CD14-positive monocyte (primary cell): ENCODE measurements at regions not wholly inside any gene's neighbourhood (a gene's known extent, or its start where the extent isn't known, plus 50 kb on each side); places are given as distances from the start of the nearest gene placed in this dataset.

ENCODE experiments used
- DNase-seq, 3 donors: peaks; one replicate each; pipeline ENCODE4 v3.0.0-alpha.2; 2011 to 2022
- H2AFZ ChIP-seq: 2 replicates; pipeline ENCODE4 v1.6.0; 2012; ENCODE audit warnings: mild to moderate bottlenecking, low read depth, low read length, inconsistent platforms; ENCODE audit not compliant: insufficient read depth, poor library complexity, severe bottlenecking
- H3K27ac ChIP-seq, 2 donors: 1 replicate in 1 of 2; 2 replicates in 1 of 2; pipeline ENCODE4 v1.5.1; 2012 to 2013; ENCODE audit warnings: low read length in 2 of 2, control low read depth in 1 of 2, inconsistent platforms in 1 of 2, low read depth in 1 of 2, mild to moderate bottlenecking in 1 of 2
- H3K27me3 ChIP-seq, 2 donors: one replicate each; pipeline versions ENCODE4 v1.6.0 to v1.6.1; 2011 to 2013; ENCODE audit warnings: low read length in 2 of 2; ENCODE audit not compliant: control insufficient read depth in 2 of 2, insufficient read depth in 2 of 2
- H3K36me3 ChIP-seq, 2 donors: replicated peaks in 1 of 2; 1 replicate in 1 of 2; 2 replicates in 1 of 2; pipeline versions ENCODE4 v1.5.1 to v1.6.1; 2012 to 2013; ENCODE audit warnings: low read length in 2 of 2, control low read depth in 1 of 2, inconsistent platforms in 1 of 2, mild to moderate bottlenecking in 1 of 2; ENCODE audit not compliant: insufficient read depth in 2 of 2, control insufficient read depth in 1 of 2
- H3K4me1 ChIP-seq, 2 donors: 1 replicate in 1 of 2; 2 replicates in 1 of 2; pipeline versions ENCODE4 v1.5.1 to v1.6.1; 2012 to 2013; ENCODE audit warnings: low read length in 2 of 2, control low read depth in 1 of 2, inconsistent platforms in 1 of 2, mild to moderate bottlenecking in 1 of 2, moderate library complexity in 1 of 2; ENCODE audit not compliant: insufficient read depth in 2 of 2, control insufficient read depth in 1 of 2
- H3K4me2 ChIP-seq: replicated peaks from 2 replicates; pipeline ENCODE3; 2012; ENCODE audit warnings: low read length, moderate library complexity, mild to moderate bottlenecking; ENCODE audit not compliant: poor library complexity, severe bottlenecking; ENCODE audit errors: extremely low read depth
- H3K4me3 ChIP-seq, 3 experiments: fragments of 200-600 bp in 1 of 3; sonication (generic) in 1 of 3; replicated peaks in 1 of 3; 1 replicate in 2 of 3; 2 replicates in 1 of 3; pipeline ENCODE4 v1.5.1; 2011 to 2013; ENCODE audit warnings: low read length in 3 of 3, mild to moderate bottlenecking in 3 of 3, control low read depth in 2 of 3, low read depth in 2 of 3, inconsistent platforms in 1 of 3, moderate library complexity in 1 of 3
- H3K79me2 ChIP-seq: 2 replicates; pipeline ENCODE4 v1.6.0; 2012; ENCODE audit warnings: mild to moderate bottlenecking, control low read depth, inconsistent platforms, low read length, moderate library complexity; ENCODE audit not compliant: insufficient read depth
- H3K9ac ChIP-seq: 2 replicates; pipeline ENCODE4 v1.6.0; 2017; ENCODE audit warnings: low read length, mild to moderate bottlenecking; ENCODE audit not compliant: insufficient read depth, poor library complexity, severe bottlenecking
- H3K9me3 ChIP-seq, 2 donors: replicated peaks in 1 of 2; 1 replicate in 1 of 2; 2 replicates in 1 of 2; pipeline versions ENCODE4 v1.5.1 to v1.6.1; 2012 to 2013; ENCODE audit warnings: low read length in 2 of 2, control low read depth in 1 of 2; ENCODE audit not compliant: control insufficient read depth in 1 of 2, insufficient read depth in 1 of 2
- H4K20me1 ChIP-seq: 2 replicates; pipeline ENCODE4 v1.6.0; 2012; ENCODE audit warnings: mild to moderate bottlenecking, low read length, control low read depth, moderate library complexity; ENCODE audit not compliant: insufficient read depth
- H3K27ac Mint-ChIP-seq, 7 donors: one replicate each; pipeline ENCODE4 v1.8.0; 2020; ENCODE audit warnings: mild to moderate bottlenecking in 7 of 7, mixed read lengths in 7 of 7, moderate library complexity in 6 of 7, inconsistent platforms in 2 of 7
- H3K27me3 Mint-ChIP-seq, 3 donors: one replicate each; pipeline ENCODE4 v1.8.0; 2021 to 2022; ENCODE audit warnings: low read depth in 3 of 3, mild to moderate bottlenecking in 3 of 3, mixed read lengths in 3 of 3, moderate library complexity in 3 of 3, inconsistent platforms in 1 of 3
- H3K36me3 Mint-ChIP-seq, 2 donors: one replicate each; pipeline ENCODE4 v1.8.0; 2020; ENCODE audit warnings: mixed read lengths in 2 of 2, inconsistent platforms in 1 of 2, mild to moderate bottlenecking in 1 of 2
- H3K4me1 Mint-ChIP-seq: one replicate; pipeline ENCODE4 v1.8.0; 2020; ENCODE audit warnings: mild to moderate bottlenecking, mixed read lengths
- H3K4me3 Mint-ChIP-seq, 2 donors: one replicate each; pipeline ENCODE4 v1.8.0; 2020; ENCODE audit warnings: mild to moderate bottlenecking in 2 of 2, mixed read lengths in 2 of 2, moderate library complexity in 1 of 2
- H3K9me3 Mint-ChIP-seq, 7 donors: one replicate each; pipeline ENCODE4 v1.8.0; 2020 to 2022; ENCODE audit warnings: mixed read lengths in 7 of 7, mild to moderate bottlenecking in 6 of 7, moderate library complexity in 6 of 7, inconsistent platforms in 2 of 7
- CTCF ChIP-seq: fragments of 200-600 bp; IDR thresholded peaks from one replicate; pipeline ENCODE4 v1.8.0; 2022; ENCODE audit warnings: antibody characterized with exemption, mild to moderate bottlenecking
- WGBS: methylation state at CpG from one replicate; pipeline ENCODE4 v1.1.5; 2013; ENCODE audit warnings: missing lambda C conversion rate; ENCODE audit not compliant: insufficient coverage; 5-methylcytosine and 5-hydroxymethylcytosine counted together
- intact Hi-C, 2 donors: fragments of 100-400 bp; cut with micrococcal nuclease; formaldehyde crosslinking; loops; one replicate each; pipeline versions ENCODE4 v1.15.0 to v1.15.1; 2023

- H3K27ac ChIP-seq: no peak overlapping the region
- no peaks in the 10 kb centered on the region for H3K79me2 ChIP-seq
- Mint-ChIP-seq H3K36me3 (no peaks in the 10 kb centered on the region), H3K9me3 (peaks cover 0 to 18% (median 5%) of the 10 kb centered on the region in 7 donors), H3K4me3 (no peak overlapping the region), H3K27ac (no peak overlapping the region), H3K27me3 (no peaks in the 10 kb centered on the region), H3K4me1 (no peaks in the 10 kb centered on the region)
- no peaks in the 10 kb centered on the region for H3K4me1 ChIP-seq
- H3K4me2 ChIP-seq: no peak overlapping the region
- WGBS: no CpG with 5 or more reads among the region's 1 CpG
- H3K9me3 ChIP-seq: peaks cover 14 to 19% of the 10 kb centered on the region in 2 donors
- intact Hi-C loops: no loop called here
- H3K36me3 ChIP-seq: no peaks in the 10 kb centered on the region
- no peaks in the 10 kb centered on the region for H3K27me3 ChIP-seq
- H3K9ac ChIP-seq: no peak overlapping the region
- DNase-seq: no peak
- no peak overlapping the region for H3K4me3 ChIP-seq
- H2AFZ ChIP-seq: no peak overlapping the region
- TF ChIP-seq CTCF: no peak
- no peaks in the 10 kb centered on the region for H4K20me1 ChIP-seq
Observed at GRCh38 chr12:90460681-90461080, 494.3 kb downstream of the CCER1 start.

GRCh38 chr12:90456248-90456647 is 498.7 kb downstream of the CCER1 start:
- H4K20me1 ChIP-seq: no peaks in the 10 kb centered on the region
- no peak for DNase-seq
- Mint-ChIP-seq H3K4me3 (no peak overlapping the region), H3K27me3 (no peaks in the 10 kb centered on the region), H3K27ac (no peak overlapping the region), H3K9me3 (peaks cover 0 to 17% (median 4%) of the 10 kb centered on the region in 7 donors), H3K4me1 (no peaks in the 10 kb centered on the region), H3K36me3 (no peaks in the 10 kb centered on the region)
- WGBS: no CpG with 5 or more reads among the region's 3 CpGs
- no peak overlapping the region for H3K27ac ChIP-seq
- no peaks in the 10 kb centered on the region for H3K27me3 ChIP-seq
- no peaks in the 10 kb centered on the region for H3K36me3 ChIP-seq
- H3K79me2 ChIP-seq: no peaks in the 10 kb centered on the region
- intact Hi-C loops: no loop called here
- H3K9me3 ChIP-seq: peaks cover 9 to 19% of the 10 kb centered on the region in 2 donors
- no peak overlapping the region for H3K4me3 ChIP-seq
- no peaks in the 10 kb centered on the region for H3K4me1 ChIP-seq
- no peak overlapping the region for H3K4me2 ChIP-seq
- no peak overlapping the region for H2AFZ ChIP-seq
- no peak overlapping the region for H3K9ac ChIP-seq
- no peak for TF ChIP-seq CTCF
